Smooth muscle cell (in vitro differentiated cells): ENCODE measurements at regions not wholly inside any gene's neighbourhood (a gene's known extent, or its start where the extent isn't known, plus 50 kb on each side); places are given as distances from the start of the nearest gene placed in this dataset.

Experiments
- DNase-seq: peaks from one replicate; lab custom pipeline; 2025; ENCODE audit not compliant: unreplicated experiment; lab: John Stamatoyannopoulos, UW
- H2AFZ ChIP-seq: fragments of 200-600 bp; sonication (generic); 2 replicates; pipeline ENCODE4 v1.6.0; 2016; ENCODE audit warnings: antibody characterized with exemption, low read depth, mild to moderate bottlenecking
- H3F3A ChIP-seq: fragments of 200-600 bp; sonication (generic); 2 replicates; pipeline ENCODE4 v1.6.0; 2017; ENCODE audit warnings: antibody characterized with exemption, low read depth
- H3K27ac ChIP-seq: fragments of 200-600 bp; sonication (generic); 2 replicates; pipeline ENCODE4 v1.5.1; 2016; ENCODE audit warnings: low read depth, mild to moderate bottlenecking
- H3K27me3 ChIP-seq: fragments of 200-600 bp; sonication (generic); 2 replicates; pipeline ENCODE4 v1.6.1; 2016; ENCODE audit warnings: low read depth, mild to moderate bottlenecking
- H3K36me3 ChIP-seq: fragments of 200-600 bp; sonication (generic); 2 replicates; pipeline ENCODE4 v1.5.1; 2016; ENCODE audit warnings: low read depth
- H3K4me1 ChIP-seq: fragments of 200-600 bp; sonication (generic); 2 replicates; pipeline ENCODE4 v1.5.1; 2016; ENCODE audit warnings: low read depth
- H3K4me2 ChIP-seq: fragments of 200-600 bp; sonication (generic); 2 replicates; pipeline ENCODE4 v1.6.0; 2016; ENCODE audit warnings: mild to moderate bottlenecking
- H3K4me3 ChIP-seq: fragments of 200-600 bp; sonication (generic); 2 replicates; pipeline ENCODE4 v1.5.1; 2016; ENCODE audit warnings: mild to moderate bottlenecking
- H3K79me2 ChIP-seq: fragments of 200-600 bp; sonication (generic); 2 replicates; pipeline ENCODE4 v1.6.0; 2016; ENCODE audit warnings: low read depth, mild to moderate bottlenecking
- H3K9ac ChIP-seq: fragments of 200-600 bp; sonication (generic); 2 replicates; pipeline ENCODE4 v1.6.0; 2016; ENCODE audit warnings: low read depth
- H3K9me3 ChIP-seq: fragments of 200-600 bp; sonication (generic); replicated peaks from 2 replicates; pipeline ENCODE4 v1.5.1; 2016; ENCODE audit warnings: low read depth
- H4K20me1 ChIP-seq: fragments of 200-600 bp; sonication (generic); 2 replicates; pipeline ENCODE4 v1.6.0; 2016; ENCODE audit warnings: low read depth
- CTCF ChIP-seq: fragments of 200-600 bp; sonication (generic); IDR thresholded peaks from 2 replicates; pipeline ENCODE4 v1.5.1; 2017; ENCODE audit warnings: borderline replicate concordance, mild to moderate bottlenecking, antibody characterized with exemption; ENCODE audit not compliant: insufficient read depth, poor library complexity, severe bottlenecking
- WGBS: methylation state at CpG from one replicate; pipeline ENCODE4 v1.1.7; 2016; ENCODE audit warnings: low lambda C conversion rate; 5-methylcytosine and 5-hydroxymethylcytosine counted together

DNA sequence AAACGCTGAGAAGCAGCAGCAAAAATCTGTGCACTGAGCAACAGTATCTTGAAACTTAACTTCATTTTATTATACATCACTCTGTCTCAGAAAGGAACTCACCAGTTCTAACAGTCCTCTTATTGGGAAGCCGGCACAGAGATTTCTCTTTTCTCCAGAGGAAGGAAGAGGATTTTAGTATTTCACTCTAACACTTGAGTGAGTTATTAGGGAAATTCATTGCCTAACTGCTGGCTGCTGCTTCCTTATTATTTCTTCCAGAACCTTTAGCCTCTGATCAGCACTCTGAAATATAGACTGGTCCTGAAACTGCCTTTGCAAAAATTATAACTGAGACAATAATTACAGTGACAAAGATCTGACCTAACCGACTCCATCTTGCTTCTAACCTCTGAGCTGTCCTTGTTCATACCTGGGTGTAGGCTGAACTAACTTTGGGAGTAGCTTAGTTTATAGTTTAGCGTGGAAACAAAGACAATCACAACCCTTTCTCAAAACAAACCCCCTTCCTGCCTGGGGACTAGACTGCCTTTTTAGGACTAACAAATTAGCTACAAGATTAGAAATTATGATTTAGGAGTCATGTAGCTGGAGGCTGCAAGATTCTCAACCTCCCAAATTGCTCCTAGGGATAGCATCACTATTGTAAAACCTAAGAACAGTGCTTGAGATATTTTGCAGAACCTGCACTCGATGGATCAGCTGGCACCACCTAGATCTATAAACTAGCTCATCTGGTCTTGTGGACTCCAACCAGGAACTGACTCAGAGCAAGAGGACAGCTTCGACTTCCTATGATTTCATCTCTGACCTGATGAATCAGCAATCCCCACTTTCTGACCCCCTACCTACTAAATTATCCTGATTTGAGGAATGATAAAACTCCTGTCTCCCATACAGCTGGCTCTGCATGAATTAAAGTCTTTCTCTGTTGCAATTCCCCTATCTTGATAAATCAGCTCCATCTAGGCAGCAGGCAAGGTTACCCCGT is 117.5 kb downstream of the DYRK2 start:
- no peak for TF ChIP-seq CTCF
- DNase-seq, result no peak
- H3K79me2 ChIP-seq, result no peaks in the 10 kb centered on the region
- H2AFZ ChIP-seq, result peak overlapping the region; percentile 44
- H3K4me1 ChIP-seq, result peaks cover 10% of the 10 kb centered on the region
- no peaks in the 10 kb centered on the region for H3K36me3 ChIP-seq
- no peaks in the 10 kb centered on the region for H3K9me3 ChIP-seq
- H3K27ac ChIP-seq, result peak overlapping the region; percentile 80
- H3K27me3 ChIP-seq, result no peaks in the 10 kb centered on the region
- no peak overlapping the region for H3K4me3 ChIP-seq
- H3K9ac ChIP-seq, result no peak overlapping the region
- 41% methylated on average over 7 of the region's 7 CpGs for WGBS
- H3K4me2 ChIP-seq, result no peak overlapping the region
- no peaks in the 10 kb centered on the region for H4K20me1 ChIP-seq
- no peaks in the 10 kb centered on the region for H3F3A ChIP-seq

DNA sequence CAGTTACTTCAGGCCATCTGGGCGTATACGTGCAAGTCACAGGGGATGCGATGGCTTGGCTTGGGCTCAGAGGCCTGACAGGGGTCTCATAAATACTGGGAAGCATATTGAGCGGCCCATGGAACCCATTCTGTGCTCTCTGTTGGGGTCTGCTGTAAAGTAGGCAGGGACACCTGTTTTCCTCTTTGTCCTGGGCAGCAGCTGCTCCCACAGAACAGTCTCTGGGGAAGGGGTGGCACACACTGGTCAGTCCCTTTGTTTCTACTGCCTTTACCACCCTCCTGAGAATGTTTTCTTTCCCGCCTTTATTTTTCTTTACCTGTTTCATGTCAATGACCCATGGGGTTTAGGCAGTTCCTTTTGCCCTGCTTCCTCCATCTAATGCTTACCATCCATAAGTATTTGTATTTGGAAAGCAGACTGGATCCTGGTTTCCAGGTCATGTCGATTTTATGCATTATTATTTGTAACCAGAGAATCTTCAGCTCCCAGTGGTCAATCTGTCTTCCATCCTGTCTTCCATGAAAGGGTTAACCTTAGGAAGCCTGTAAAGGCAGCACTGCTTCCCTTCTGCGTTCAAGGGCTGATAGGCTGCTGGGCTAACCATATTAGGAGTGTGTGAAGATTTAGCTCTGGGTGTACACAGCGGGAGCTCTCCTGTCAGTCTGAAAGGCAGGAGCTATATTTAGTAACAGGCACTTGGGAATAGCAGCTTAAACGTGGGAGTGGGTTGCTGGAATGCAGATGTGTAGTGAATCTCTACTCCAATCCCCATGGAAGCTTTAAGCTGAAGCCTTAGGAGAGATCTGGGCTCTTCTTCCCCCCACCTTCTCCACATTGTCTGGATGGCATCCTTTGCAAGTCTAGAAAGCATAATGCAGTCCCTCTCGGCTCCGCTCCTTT is 124.0 kb downstream of the DYRK2 start:
- Histone ChIP-seq H3K79me2 (no peaks in the 10 kb centered on the region), H4K20me1 (no peaks in the 10 kb centered on the region), H3K4me3 (no peak overlapping the region), H3K9me3 (no peaks in the 10 kb centered on the region), H3K36me3 (no peaks in the 10 kb centered on the region), H3K27me3 (no peaks in the 10 kb centered on the region), H3K9ac (peak overlapping the region; percentile 45), H3F3A (peaks cover 11% of the 10 kb centered on the region), H3K4me2 (peak overlapping the region; percentile 80), H3K4me1 (peaks cover 18% of the 10 kb centered on the region), H2AFZ (peak overlapping the region; percentile 54), H3K27ac (peak overlapping the region; percentile 79)
- WGBS, result 33% methylated on average over 11 of the region's 11 CpGs
- no peak for TF ChIP-seq CTCF
- no peak for DNase-seq

DNA sequence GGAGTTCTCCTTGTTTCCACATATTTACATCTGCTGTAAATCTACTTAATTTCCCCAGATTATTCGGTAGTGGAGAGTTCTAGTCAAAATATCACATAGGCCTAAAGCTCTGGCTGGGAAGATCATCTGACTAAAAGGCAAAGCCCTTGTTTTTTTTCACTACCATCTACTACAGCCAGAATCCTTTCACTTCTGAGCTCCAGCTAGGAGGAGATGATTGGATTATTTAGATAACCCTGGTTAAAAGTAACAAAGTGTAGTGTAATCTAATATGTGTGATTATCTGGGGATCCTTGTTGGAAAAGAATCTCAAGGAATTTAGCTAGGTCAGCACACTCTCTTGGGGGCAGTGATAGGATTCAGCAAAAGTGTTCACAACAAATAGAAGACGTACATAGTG is 125.4 kb downstream of the DYRK2 start:
- WGBS, result 8% methylated on average over 2 of the region's 2 CpGs
- Histone ChIP-seq H3F3A (peaks cover 11% of the 10 kb centered on the region), H3K4me2 (peak overlapping the region; percentile 80), H3K9ac (peak overlapping the region; percentile 45), H3K4me3 (no peak overlapping the region), H2AFZ (peak overlapping the region; percentile 76), H3K27me3 (no peaks in the 10 kb centered on the region), H3K36me3 (no peaks in the 10 kb centered on the region), H3K4me1 (peaks cover 18% of the 10 kb centered on the region), H3K79me2 (no peaks in the 10 kb centered on the region), H4K20me1 (no peaks in the 10 kb centered on the region), H3K9me3 (no peaks in the 10 kb centered on the region), H3K27ac (peak overlapping the region; percentile 79)
- TF ChIP-seq CTCF, result no peak
- DNase-seq, result no peak
